ENCODE measurements at regions not wholly inside any gene's neighbourhood (a gene's known extent, or its start where the extent isn't known, plus 50 kb on each side); places are given as distances from the start of the nearest gene placed in this dataset.

- TF ChIP-seq CTCF (IDR thresholded peaks at IDR 0.05) (no peak), POLR2A (IDR thresholded peaks at IDR 0.05) (no peak), EP300 (IDR thresholded peaks at IDR 0.05) (no peak), POLR2AphosphoS5 (IDR thresholded peaks at IDR 0.05) (no peak)
These were observed 279.3 kb upstream of the SHH start for GRCh38 chr7:156091519-156092080.
